ENCODE measurements at regions not wholly inside any gene's neighbourhood (a gene's known extent, or its start where the extent isn't known, plus 50 kb on each side); places are given as distances from the start of the nearest gene placed in this dataset.

- TF ChIP-seq CTCF (IDR thresholded peaks at IDR 0.05; ENCODE audit: low read depth, low read length): no peak
- Histone ChIP-seq H3K9me3 (ENCODE audit: control insufficient read depth, insufficient read depth, low read length) (peaks cover 4% of the 10 kb centered on the region; the same call in 1 of the 2 replicates), H3K27ac (ENCODE audit: low read depth, low read length) (no peak overlapping the region), H3K4me3 (ENCODE audit: low read depth, low read length) (no peak overlapping the region), H3K27me3 (ENCODE audit: control insufficient read depth, insufficient read depth, low read length) (peaks cover 10% of the 10 kb centered on the region)
- DNase-seq (ENCODE audit: low read depth, low spot score): no peak
- ChIA-PET CTCF (no interaction called here), POLR2A (no interaction called here)
These were observed 117.3 kb downstream of the RHOU start for GRCh38 chr1:228852511-228853088.

GRCh38 chr1:228853191-228853590 lies 117.9 kb downstream of the RHOU start:
- ChIA-PET CTCF (no interaction called here), POLR2A (no interaction called here)
- no peak for TF ChIP-seq CTCF (IDR thresholded peaks at IDR 0.05; ENCODE audit: low read depth, low read length)
- DNase-seq (ENCODE audit: low read depth, low spot score): no peak
- H3K27ac ChIP-seq (ENCODE audit: low read depth, low read length): no peak overlapping the region
- H3K4me3 ChIP-seq (ENCODE audit: low read depth, low read length): no peak overlapping the region
- H3K27me3 ChIP-seq (ENCODE audit: control insufficient read depth, insufficient read depth, low read length): peaks cover 13% of the 10 kb centered on the region
- peaks cover 4% of the 10 kb centered on the region; the same call in 1 of the 2 replicates for H3K9me3 ChIP-seq (ENCODE audit: control insufficient read depth, insufficient read depth, low read length)

GRCh38 chr1:228853637-228854036 lies 118.4 kb downstream of the RHOU start:
- POLR2A ChIA-PET: no interaction called here
- Histone ChIP-seq H3K9me3 (ENCODE audit: control insufficient read depth, insufficient read depth, low read length) (peaks cover 4% of the 10 kb centered on the region; the same call in 1 of the 2 replicates), H3K27ac (ENCODE audit: low read depth, low read length) (no peak overlapping the region), H3K27me3 (ENCODE audit: control insufficient read depth, insufficient read depth, low read length) (peaks cover 17% of the 10 kb centered on the region), H3K4me3 (ENCODE audit: low read depth, low read length) (no peak overlapping the region)
- CTCF ChIA-PET: no interaction called here
- no peak for DNase-seq (ENCODE audit: low read depth, low spot score)
- no peak for TF ChIP-seq CTCF (IDR thresholded peaks at IDR 0.05; ENCODE audit: low read depth, low read length)

- Histone ChIP-seq H3K4me3 (ENCODE audit: low read depth, low read length) (no peak overlapping the region), H3K9me3 (ENCODE audit: control insufficient read depth, insufficient read depth, low read length) (peaks cover 4% of the 10 kb centered on the region; the same call in 1 of the 2 replicates), H3K27me3 (ENCODE audit: control insufficient read depth, insufficient read depth, low read length) (peaks cover 17% of the 10 kb centered on the region), H3K27ac (ENCODE audit: low read depth, low read length) (no peak overlapping the region)
- CTCF ChIA-PET: no interaction called here
- POLR2A ChIA-PET: no interaction called here
- no peak for DNase-seq (ENCODE audit: low read depth, low spot score)
- no peak for TF ChIP-seq CTCF (IDR thresholded peaks at IDR 0.05; ENCODE audit: low read depth, low read length)
These were observed 119.6 kb downstream of the RHOU start for GRCh38 chr1:228854907-228855306.

GRCh38 chr1:228857611-228858010 lies 122.3 kb downstream of the RHOU start:
- CTCF ChIA-PET: interaction anchor here (0.6 kb wide), 1 partner anchor 194 kb away, joined by 4 read pairs; no protein-coding TSS in a partner anchor
- no peak for TF ChIP-seq CTCF (IDR thresholded peaks at IDR 0.05; ENCODE audit: low read depth, low read length)
- Histone ChIP-seq H3K27me3 (ENCODE audit: control insufficient read depth, insufficient read depth, low read length) (peaks cover 12% of the 10 kb centered on the region), H3K9me3 (ENCODE audit: control insufficient read depth, insufficient read depth, low read length) (no peaks in the 10 kb centered on the region), H3K4me3 (ENCODE audit: low read depth, low read length) (no peak overlapping the region), H3K27ac (ENCODE audit: low read depth, low read length) (no peak overlapping the region)
- DNase-seq (ENCODE audit: low read depth, low spot score): no peak
- POLR2A ChIA-PET: no interaction called here

Data from AG04450 (cell line).